PC-3 (cell line): ENCODE measurements at regions not wholly inside any gene's neighbourhood (a gene's known extent, or its start where the extent isn't known, plus 50 kb on each side); places are given as distances from the start of the nearest gene placed in this dataset.

Source experiments
- ATAC-seq: fragments of 200-7000 bp; cut with Tn5 transposase; 2 replicates; pipeline ENCODE4 v1.9.1; 2020; ENCODE audit warnings: mild to moderate bottlenecking, moderate library complexity
- BruUV-seq: library from RNA; stranded (reverse); fragments of 400-500 nt; replicated peaks from 2 replicates; lab custom pipeline; 2021; lab: Mats Ljungman, UMichigan
- CTCF ChIA-PET: fragments of 300-600 bp; sonication (Branson Sonifier 250); formaldehyde crosslinking; loops from one replicate; lab custom pipeline; 2022; ENCODE audit warnings: antibody characterized with exemption; lab: Charles Lee
- POLR2A ChIA-PET: fragments of 300-600 bp; sonication (Branson Sonifier 250); formaldehyde crosslinking; loops from one replicate; lab custom pipeline; 2022; ENCODE audit warnings: antibody characterized with exemption; ENCODE audit not compliant: unreplicated experiment; lab: Charles Lee
- DNase-seq: peaks from one replicate; pipeline ENCODE4 v3.0.0-alpha.2; 2015
- H2AFZ ChIP-seq: fragments of 300-600 bp; sonication (generic); 2 replicates; pipeline ENCODE4 v1.6.0; 2016; ENCODE audit warnings: antibody characterized with exemption, low read length
- H3F3A ChIP-seq: fragments of 300-600 bp; sonication (generic); one replicate; pipeline ENCODE4 v1.6.0; 2017; ENCODE audit warnings: antibody characterized with exemption, low read length, control low read depth, mild to moderate bottlenecking; ENCODE audit not compliant: unreplicated experiment
- H3K27ac ChIP-seq: fragments of 300-600 bp; sonication (generic); 2 replicates; pipeline ENCODE4 v1.5.1; 2016; ENCODE audit warnings: mild to moderate bottlenecking, low read length
- H3K27me3 ChIP-seq: fragments of 300-600 bp; sonication (generic); 2 replicates; pipeline ENCODE4 v1.6.1; 2016; ENCODE audit warnings: low read length, mixed read lengths
- H3K36me3 ChIP-seq: fragments of 300-600 bp; sonication (generic); 2 replicates; pipeline ENCODE4 v1.6.1; 2016; ENCODE audit warnings: low read depth, mixed run types, low read length, mixed read lengths
- H3K4me1 ChIP-seq: fragments of 300-600 bp; sonication (generic); 2 replicates; pipeline ENCODE4 v1.5.1; 2016; ENCODE audit warnings: low read length; ENCODE audit not compliant: insufficient read depth
- H3K4me2 ChIP-seq: fragments of 300-600 bp; sonication (generic); 2 replicates; pipeline ENCODE4 v1.6.0; 2016; ENCODE audit warnings: low read length
- H3K4me3 ChIP-seq: fragments of 300-600 bp; sonication (generic); 2 replicates; pipeline ENCODE4 v1.5.1; 2016; ENCODE audit warnings: mild to moderate bottlenecking, low read length, mixed read lengths
- H3K79me2 ChIP-seq: fragments of 300-600 bp; sonication (generic); 2 replicates; pipeline ENCODE4 v1.6.1; 2017; ENCODE audit warnings: low read length, mixed read lengths
- H3K9ac ChIP-seq: fragments of 300-600 bp; sonication (generic); 2 replicates; pipeline ENCODE4 v1.6.0; 2016; ENCODE audit warnings: mild to moderate bottlenecking, low read length
- H3K9me2 ChIP-seq: fragments of 300-600 bp; sonication (generic); replicated peaks from 2 replicates; pipeline ENCODE4 v1.6.1; 2016; ENCODE audit warnings: mixed run types, low read length, mixed read lengths
- H3K9me3 ChIP-seq: fragments of 300-600 bp; sonication (generic); 2 replicates; pipeline ENCODE4 v1.6.1; 2016; ENCODE audit warnings: low read length, mixed read lengths
- H4K20me1 ChIP-seq: fragments of 300-600 bp; sonication (generic); 2 replicates; pipeline ENCODE4 v1.6.1; 2016; ENCODE audit warnings: low read length, mixed read lengths
- EZH2 ChIP-seq: fragments of 300-600 bp; sonication (generic); IDR thresholded peaks from one replicate; pipeline ENCODE4 v1.6.1; 2017; ENCODE audit warnings: antibody characterized with exemption, mild to moderate bottlenecking, low read length; ENCODE audit not compliant: unreplicated experiment
- EZH2phosphoT487 ChIP-seq: fragments of 300-600 bp; sonication (generic); IDR thresholded peaks from 2 replicates; pipeline ENCODE4 v1.6.1; 2018; ENCODE audit warnings: mild to moderate bottlenecking, antibody characterized with exemption, low read length, borderline replicate concordance
- intact Hi-C: fragments of 100-400 bp; cut with micrococcal nuclease; formaldehyde crosslinking; loops from 2 replicates; pipeline ENCODE4 v1.9.0; 2023
- TF ChIP-seq, protein P1 (sequence below): fragments of 300-600 bp; sonication (generic); conservative IDR thresholded peaks from 2 replicates; pipeline ENCODE4 v1.5.1; 2017; ENCODE audit warnings: antibody characterized with exemption, low read depth, mild to moderate bottlenecking, low read length

DNA sequence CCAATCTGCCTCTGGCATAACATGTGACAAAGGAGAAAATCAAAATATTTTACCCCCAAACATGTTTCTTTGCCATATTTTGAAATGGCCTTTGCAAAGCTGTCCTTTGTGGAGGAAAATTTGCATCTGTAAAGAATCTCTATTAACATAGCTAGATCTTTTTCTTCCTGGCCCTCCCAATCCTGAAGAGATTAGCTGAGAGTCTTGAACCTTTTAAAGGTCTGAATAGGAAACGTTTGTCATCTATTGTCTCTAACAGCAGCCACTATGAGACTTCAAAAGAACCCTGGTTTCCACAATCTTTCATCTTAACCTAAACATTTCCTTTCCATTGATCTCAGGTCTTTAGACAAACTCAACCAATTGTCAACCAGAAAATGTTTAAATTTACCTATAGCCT is 520.9 kb upstream of the TGFBR2 start:
- Histone ChIP-seq H3F3A (no peaks in the 10 kb centered on the region), H3K79me2 (no peaks in the 10 kb centered on the region), H3K9ac (no peak overlapping the region), H3K9me3 (no peaks in the 10 kb centered on the region), H3K4me1 (peaks cover 12% of the 10 kb centered on the region), H4K20me1 (no peaks in the 10 kb centered on the region), H2AFZ (no peak overlapping the region), H3K27ac (no peak overlapping the region), H3K4me3 (no peak overlapping the region), H3K4me2 (no peak overlapping the region), H3K36me3 (no peaks in the 10 kb centered on the region), H3K9me2 (no peaks in the 10 kb centered on the region), H3K27me3 (no peaks in the 10 kb centered on the region)
- TF ChIP-seq, protein P1, sequence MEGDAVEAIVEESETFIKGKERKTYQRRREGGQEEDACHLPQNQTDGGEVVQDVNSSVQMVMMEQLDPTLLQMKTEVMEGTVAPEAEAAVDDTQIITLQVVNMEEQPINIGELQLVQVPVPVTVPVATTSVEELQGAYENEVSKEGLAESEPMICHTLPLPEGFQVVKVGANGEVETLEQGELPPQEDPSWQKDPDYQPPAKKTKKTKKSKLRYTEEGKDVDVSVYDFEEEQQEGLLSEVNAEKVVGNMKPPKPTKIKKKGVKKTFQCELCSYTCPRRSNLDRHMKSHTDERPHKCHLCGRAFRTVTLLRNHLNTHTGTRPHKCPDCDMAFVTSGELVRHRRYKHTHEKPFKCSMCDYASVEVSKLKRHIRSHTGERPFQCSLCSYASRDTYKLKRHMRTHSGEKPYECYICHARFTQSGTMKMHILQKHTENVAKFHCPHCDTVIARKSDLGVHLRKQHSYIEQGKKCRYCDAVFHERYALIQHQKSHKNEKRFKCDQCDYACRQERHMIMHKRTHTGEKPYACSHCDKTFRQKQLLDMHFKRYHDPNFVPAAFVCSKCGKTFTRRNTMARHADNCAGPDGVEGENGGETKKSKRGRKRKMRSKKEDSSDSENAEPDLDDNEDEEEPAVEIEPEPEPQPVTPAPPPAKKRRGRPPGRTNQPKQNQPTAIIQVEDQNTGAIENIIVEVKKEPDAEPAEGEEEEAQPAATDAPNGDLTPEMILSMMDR = no peak
- TF ChIP-seq EZH2 = no peak
- no peak for TF ChIP-seq EZH2phosphoT487
- ChIA-PET POLR2A (interaction anchor here (0.7 kb wide), 1 partner anchor 1241 kb away, joined by 3 read pairs; no protein-coding TSS in a partner anchor), CTCF (no interaction called here)
- intact Hi-C loops = no loop called here
- BruUV-seq = no TSS peak
- ATAC-seq (no peak), DNase-seq (no peak)

DNA sequence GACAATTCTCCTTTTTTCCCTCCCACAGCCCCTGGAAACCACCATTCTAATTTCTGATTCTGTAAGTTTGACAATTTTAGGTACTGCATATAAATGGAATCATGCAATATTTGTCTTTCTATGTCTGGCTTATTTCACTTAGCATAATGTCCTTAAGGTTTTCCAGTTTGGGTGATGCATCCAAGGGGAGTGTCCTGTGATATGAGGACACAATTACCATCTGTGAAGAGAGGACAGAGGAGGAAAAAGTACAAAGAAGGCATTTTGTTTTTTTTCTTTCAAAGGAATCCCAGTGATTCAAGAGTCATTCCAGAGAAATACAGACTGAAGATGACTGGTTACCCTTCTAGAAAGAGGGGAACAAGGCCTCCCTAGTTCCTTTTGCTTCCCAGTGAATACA is 514.7 kb upstream of the TGFBR2 start:
- CTCF ChIA-PET = no interaction called here

GRCh38 chr3:30097022-30097650 is 509.3 kb upstream of the TGFBR2 start:
- Histone ChIP-seq H3K36me3 (no peaks in the 10 kb centered on the region), H3F3A (no peaks in the 10 kb centered on the region), H3K9me2 (no peaks in the 10 kb centered on the region), H3K4me3 (no peak overlapping the region), H3K9me3 (no peaks in the 10 kb centered on the region), H3K4me1 (peaks cover 9% of the 10 kb centered on the region; the same call in 1 of the 2 replicates), H3K9ac (no peak overlapping the region), H3K27ac (no peak overlapping the region), H2AFZ (no peak overlapping the region), H4K20me1 (no peaks in the 10 kb centered on the region), H3K27me3 (no peaks in the 10 kb centered on the region), H3K4me2 (no peak overlapping the region), H3K79me2 (no peaks in the 10 kb centered on the region)
- DNase-seq (no peak), ATAC-seq (no peak)
- no peak for TF ChIP-seq EZH2phosphoT487
- TF ChIP-seq, protein P1 = no peak
- no peak for TF ChIP-seq EZH2
- no TSS peak for BruUV-seq
- POLR2A ChIA-PET = no interaction called here
- intact Hi-C loops = no loop called here
- CTCF ChIA-PET = no interaction called here

More for the DNA sequence above, 514.7 kb upstream of the TGFBR2 start:
- Histone ChIP-seq H3K9ac (no peak overlapping the region), H4K20me1 (no peaks in the 10 kb centered on the region), H3K4me2 (no peak overlapping the region), H3K27me3 (no peaks in the 10 kb centered on the region), H3K4me1 (no peaks in the 10 kb centered on the region), H3K4me3 (no peak overlapping the region), H3K36me3 (no peaks in the 10 kb centered on the region), H3K9me2 (no peaks in the 10 kb centered on the region), H3K9me3 (no peaks in the 10 kb centered on the region), H3F3A (no peaks in the 10 kb centered on the region), H3K79me2 (no peaks in the 10 kb centered on the region), H3K27ac (no peak overlapping the region), H2AFZ (no peak overlapping the region)
- no peak for TF ChIP-seq EZH2phosphoT487
- TF ChIP-seq, protein P1 = no peak
- TF ChIP-seq EZH2 = no peak
- POLR2A ChIA-PET = no interaction called here
- no peak for DNase-seq
- no TSS peak for BruUV-seq
- ATAC-seq = no peak
- intact Hi-C loops = no loop called here
